ENCODE measurements at regions not wholly inside any gene's neighbourhood (a gene's known extent, or its start where the extent isn't known, plus 50 kb on each side); places are given as distances from the start of the nearest gene placed in this dataset.

DNA sequence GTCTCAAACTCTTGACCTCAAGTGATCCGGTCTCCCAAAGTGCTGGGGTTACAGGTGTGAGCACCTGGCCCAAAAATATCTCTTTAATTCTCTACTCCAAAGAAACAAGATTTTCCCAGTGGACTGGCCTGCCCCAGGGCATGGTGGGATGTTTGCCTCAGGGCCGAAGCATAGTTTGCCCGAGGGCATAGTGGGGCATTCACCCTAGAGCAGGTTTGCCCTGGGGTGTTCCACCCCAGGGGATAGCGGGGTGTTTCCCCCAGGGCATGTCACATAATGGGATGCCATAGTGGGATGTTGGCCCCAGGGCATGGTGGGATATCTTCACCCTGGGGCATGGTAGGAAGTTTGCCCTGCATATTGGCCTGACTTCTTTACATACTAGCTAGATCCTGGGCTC lies 97.2 kb downstream of the VEGFA start:
- no peak overlapping the region for H3K27ac Mint-ChIP-seq (ENCODE audit: unreplicated experiment)
- peak; percentile 60 for DNase-seq (ENCODE audit: low spot score)
- peaks cover 6% of the 10 kb centered on the region for H3K4me1 Mint-ChIP-seq (ENCODE audit: low read depth)
- H3K27me3 Mint-ChIP-seq (ENCODE audit: low read depth): peaks cover 25% of the 10 kb centered on the region
- no peaks in the 10 kb centered on the region for H3K9me3 Mint-ChIP-seq (ENCODE audit: low read depth)
- no peak overlapping the region for H3K4me3 Mint-ChIP-seq (ENCODE audit: unreplicated experiment)
- no peaks in the 10 kb centered on the region for H3K36me3 Mint-ChIP-seq (ENCODE audit: low read depth)
- TF ChIP-seq, protein P1, sequence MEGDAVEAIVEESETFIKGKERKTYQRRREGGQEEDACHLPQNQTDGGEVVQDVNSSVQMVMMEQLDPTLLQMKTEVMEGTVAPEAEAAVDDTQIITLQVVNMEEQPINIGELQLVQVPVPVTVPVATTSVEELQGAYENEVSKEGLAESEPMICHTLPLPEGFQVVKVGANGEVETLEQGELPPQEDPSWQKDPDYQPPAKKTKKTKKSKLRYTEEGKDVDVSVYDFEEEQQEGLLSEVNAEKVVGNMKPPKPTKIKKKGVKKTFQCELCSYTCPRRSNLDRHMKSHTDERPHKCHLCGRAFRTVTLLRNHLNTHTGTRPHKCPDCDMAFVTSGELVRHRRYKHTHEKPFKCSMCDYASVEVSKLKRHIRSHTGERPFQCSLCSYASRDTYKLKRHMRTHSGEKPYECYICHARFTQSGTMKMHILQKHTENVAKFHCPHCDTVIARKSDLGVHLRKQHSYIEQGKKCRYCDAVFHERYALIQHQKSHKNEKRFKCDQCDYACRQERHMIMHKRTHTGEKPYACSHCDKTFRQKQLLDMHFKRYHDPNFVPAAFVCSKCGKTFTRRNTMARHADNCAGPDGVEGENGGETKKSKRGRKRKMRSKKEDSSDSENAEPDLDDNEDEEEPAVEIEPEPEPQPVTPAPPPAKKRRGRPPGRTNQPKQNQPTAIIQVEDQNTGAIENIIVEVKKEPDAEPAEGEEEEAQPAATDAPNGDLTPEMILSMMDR (IDR thresholded peaks at IDR 0.05): no peak

DNA sequence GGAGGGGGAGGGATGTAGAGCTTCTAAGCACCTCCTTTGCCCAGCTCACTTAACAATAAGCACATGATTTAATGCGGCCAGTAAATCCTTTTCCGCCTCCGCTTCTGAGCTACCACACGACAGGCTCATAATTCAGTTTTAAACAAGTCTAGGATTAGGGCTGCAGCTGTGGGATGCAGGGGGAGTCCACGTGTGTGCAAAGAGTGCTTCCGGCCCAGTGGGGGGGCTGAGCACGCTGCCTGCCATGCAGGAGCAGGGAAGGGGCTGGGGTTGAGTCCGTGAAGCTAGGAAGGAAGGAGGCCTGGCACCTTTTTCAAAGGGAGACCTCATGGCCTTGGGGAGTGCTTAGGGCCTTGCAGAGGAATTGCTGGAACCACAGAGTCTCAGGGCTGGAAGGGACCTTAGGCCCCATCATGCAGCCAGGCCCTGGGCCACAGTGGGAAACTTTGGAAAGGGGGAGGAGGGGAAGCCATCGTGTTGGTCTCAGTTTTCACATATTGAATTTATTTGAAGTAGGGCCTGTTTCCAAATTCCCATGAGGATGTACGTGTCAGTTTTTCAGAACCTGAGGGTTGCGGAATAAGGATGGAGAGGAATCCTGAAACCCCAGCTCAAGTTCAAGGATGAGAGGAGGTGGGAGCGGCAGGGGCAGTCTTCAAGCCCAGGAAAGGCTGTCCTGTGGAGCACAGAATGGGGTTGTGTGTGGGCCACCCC lies 96.1 kb downstream of the VEGFA start:
- TF ChIP-seq, protein P1 (IDR thresholded peaks at IDR 0.05): no peak
- Mint-ChIP-seq H3K27me3 (ENCODE audit: low read depth) (peaks cover 28% of the 10 kb centered on the region), H3K4me3 (ENCODE audit: unreplicated experiment) (no peak overlapping the region), H3K27ac (ENCODE audit: unreplicated experiment) (no peak overlapping the region), H3K36me3 (ENCODE audit: low read depth) (no peaks in the 10 kb centered on the region), H3K9me3 (ENCODE audit: low read depth) (no peaks in the 10 kb centered on the region), H3K4me1 (ENCODE audit: low read depth) (peaks cover 6% of the 10 kb centered on the region)
- peak; percentile 58 for DNase-seq (ENCODE audit: low spot score)

GRCh38 chr6:43865086-43865485 lies 95.1 kb downstream of the VEGFA start:
- peaks cover 28% of the 10 kb centered on the region for H3K27me3 Mint-ChIP-seq (ENCODE audit: low read depth)
- no peak overlapping the region for H3K4me3 Mint-ChIP-seq (ENCODE audit: unreplicated experiment)
- no peaks in the 10 kb centered on the region for H3K9me3 Mint-ChIP-seq (ENCODE audit: low read depth)
- no peak overlapping the region for H3K27ac Mint-ChIP-seq (ENCODE audit: unreplicated experiment)
- peaks cover 4% of the 10 kb centered on the region for H3K4me1 Mint-ChIP-seq (ENCODE audit: low read depth)
- DNase-seq (ENCODE audit: low spot score): peak; percentile 68
- TF ChIP-seq, protein P1 (IDR thresholded peaks at IDR 0.05): no peak
- no peaks in the 10 kb centered on the region for H3K36me3 Mint-ChIP-seq (ENCODE audit: low read depth)

DNA sequence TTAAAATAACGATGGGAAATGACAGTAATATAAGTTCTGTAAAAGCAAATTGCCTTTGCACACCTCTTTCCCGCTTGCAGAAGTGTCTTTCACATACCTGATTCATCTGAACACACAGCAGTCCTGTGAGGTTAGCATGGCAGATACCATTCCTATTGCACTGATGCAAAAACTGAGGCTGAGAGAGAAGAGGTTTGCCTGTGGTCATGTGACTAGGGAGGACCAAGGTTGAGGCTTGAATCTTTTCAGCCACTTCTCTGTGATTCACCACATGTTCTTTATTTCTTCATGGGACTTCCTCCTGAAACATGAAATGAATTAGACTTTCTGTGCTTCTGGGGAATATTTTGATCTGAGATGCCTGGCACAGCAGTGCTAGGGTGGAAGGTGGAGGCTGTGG lies 92.9 kb downstream of the VEGFA start:
- TF ChIP-seq, protein P1 (IDR thresholded peaks at IDR 0.05): no peak
- H3K4me3 Mint-ChIP-seq (ENCODE audit: unreplicated experiment): no peak overlapping the region
- no peaks in the 10 kb centered on the region for H3K36me3 Mint-ChIP-seq (ENCODE audit: low read depth)
- DNase-seq (ENCODE audit: low spot score): no peak
- H3K27me3 Mint-ChIP-seq (ENCODE audit: low read depth): peaks cover 32% of the 10 kb centered on the region
- no peak overlapping the region for H3K27ac Mint-ChIP-seq (ENCODE audit: unreplicated experiment)
- no peaks in the 10 kb centered on the region for H3K9me3 Mint-ChIP-seq (ENCODE audit: low read depth)
- H3K4me1 Mint-ChIP-seq (ENCODE audit: low read depth): no peaks in the 10 kb centered on the region

DNA sequence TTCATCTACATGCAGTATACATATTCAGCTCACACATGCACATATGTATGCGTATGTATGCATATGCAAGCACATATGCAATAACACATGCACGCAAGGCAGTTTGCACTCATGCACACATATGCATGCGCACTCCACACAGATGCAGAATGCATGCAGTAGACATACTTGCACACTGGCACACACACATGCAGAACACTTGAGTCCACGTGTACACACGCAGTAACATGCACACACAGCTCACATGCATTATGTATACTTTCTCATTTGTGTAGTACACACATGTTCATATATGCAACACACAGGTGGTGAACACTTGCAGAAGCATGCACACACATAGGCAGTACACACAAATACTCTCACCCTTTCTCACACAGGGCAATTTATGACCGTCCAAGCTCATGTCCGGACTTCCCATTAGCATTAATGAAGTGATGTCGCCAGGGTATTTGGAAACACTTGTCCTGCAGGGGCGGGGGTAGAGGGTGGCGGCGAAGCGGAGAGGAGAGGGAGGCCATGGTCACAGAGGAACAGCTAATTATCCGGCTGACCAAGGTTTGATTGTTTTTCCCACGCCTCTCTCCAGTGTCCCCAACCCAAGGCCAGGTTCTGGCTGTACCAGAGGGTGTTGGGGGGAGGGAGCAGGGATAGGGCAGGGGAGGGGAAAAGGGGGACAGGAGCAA lies 91.3 kb downstream of the VEGFA start:
- Mint-ChIP-seq H3K9me3 (ENCODE audit: low read depth) (no peaks in the 10 kb centered on the region), H3K4me1 (ENCODE audit: low read depth) (no peaks in the 10 kb centered on the region), H3K36me3 (ENCODE audit: low read depth) (no peaks in the 10 kb centered on the region), H3K27me3 (ENCODE audit: low read depth) (peaks cover 30% of the 10 kb centered on the region), H3K4me3 (ENCODE audit: unreplicated experiment) (no peak overlapping the region), H3K27ac (ENCODE audit: unreplicated experiment) (no peak overlapping the region)
- TF ChIP-seq, protein P1 (IDR thresholded peaks at IDR 0.05): no peak
- no peak for DNase-seq (ENCODE audit: low spot score)

Data from chondrocyte (in vitro differentiated cells).